ENCODE measurements at regions not wholly inside any gene's neighbourhood (a gene's known extent, or its start where the extent isn't known, plus 50 kb on each side); places are given as distances from the start of the nearest gene placed in this dataset.

GRCh38 chr18:77439888-77440287 lies 190.2 kb downstream of the GALR1 start:
- Histone ChIP-seq H3K79me2 (replicated peaks; ENCODE audit: insufficient read depth, low read length) (no peaks in the 10 kb centered on the region), H3F3A (ENCODE audit: insufficient read depth, low read length, poor library complexity, severe bottlenecking) (no peaks in the 10 kb centered on the region), H3K27me3 (ENCODE audit: insufficient read depth, low read depth, low read length) (no peaks in the 10 kb centered on the region), H3K9me3 (ENCODE audit: low read length) (no peaks in the 10 kb centered on the region), H2AFZ (ENCODE audit: low read depth, low read length) (no peak overlapping the region), H3K4me3 (ENCODE audit: low read length) (no peak overlapping the region), H3K9me2 (ENCODE audit: insufficient read depth, low read length) (no peaks in the 10 kb centered on the region), H3K36me3 (ENCODE audit: insufficient read depth, low read length) (no peaks in the 10 kb centered on the region), H4K20me1 (ENCODE audit: insufficient read depth) (no peaks in the 10 kb centered on the region), H3K4me2 (ENCODE audit: low read length) (no peak overlapping the region), H3K9ac (ENCODE audit: low read length) (no peak overlapping the region), H3K27ac (ENCODE audit: low read length) (no peak overlapping the region)
- TF ChIP-seq RAD21 (conservative IDR thresholded peaks at IDR 0.05) (no peak), SMC3 (conservative IDR thresholded peaks at IDR 0.05; ENCODE audit: poor library complexity) (no peak), EZH2 (IDR thresholded peaks at IDR 0.05; ENCODE audit: borderline replicate concordance, insufficient read depth, low read length, poor library complexity, severe bottlenecking) (no peak), EP300 (conservative IDR thresholded peaks at IDR 0.05; ENCODE audit: poor library complexity, severe bottlenecking) (no peak), POLR2AphosphoS5 (IDR thresholded peaks at IDR 0.05) (no peak), TAF1 (IDR thresholded peaks at IDR 0.05; ENCODE audit: low read depth) (no peak), MXI1 (conservative IDR thresholded peaks at IDR 0.05; ENCODE audit: poor library complexity, severe bottlenecking) (no peak)
- TF ChIP-seq, protein P1, sequence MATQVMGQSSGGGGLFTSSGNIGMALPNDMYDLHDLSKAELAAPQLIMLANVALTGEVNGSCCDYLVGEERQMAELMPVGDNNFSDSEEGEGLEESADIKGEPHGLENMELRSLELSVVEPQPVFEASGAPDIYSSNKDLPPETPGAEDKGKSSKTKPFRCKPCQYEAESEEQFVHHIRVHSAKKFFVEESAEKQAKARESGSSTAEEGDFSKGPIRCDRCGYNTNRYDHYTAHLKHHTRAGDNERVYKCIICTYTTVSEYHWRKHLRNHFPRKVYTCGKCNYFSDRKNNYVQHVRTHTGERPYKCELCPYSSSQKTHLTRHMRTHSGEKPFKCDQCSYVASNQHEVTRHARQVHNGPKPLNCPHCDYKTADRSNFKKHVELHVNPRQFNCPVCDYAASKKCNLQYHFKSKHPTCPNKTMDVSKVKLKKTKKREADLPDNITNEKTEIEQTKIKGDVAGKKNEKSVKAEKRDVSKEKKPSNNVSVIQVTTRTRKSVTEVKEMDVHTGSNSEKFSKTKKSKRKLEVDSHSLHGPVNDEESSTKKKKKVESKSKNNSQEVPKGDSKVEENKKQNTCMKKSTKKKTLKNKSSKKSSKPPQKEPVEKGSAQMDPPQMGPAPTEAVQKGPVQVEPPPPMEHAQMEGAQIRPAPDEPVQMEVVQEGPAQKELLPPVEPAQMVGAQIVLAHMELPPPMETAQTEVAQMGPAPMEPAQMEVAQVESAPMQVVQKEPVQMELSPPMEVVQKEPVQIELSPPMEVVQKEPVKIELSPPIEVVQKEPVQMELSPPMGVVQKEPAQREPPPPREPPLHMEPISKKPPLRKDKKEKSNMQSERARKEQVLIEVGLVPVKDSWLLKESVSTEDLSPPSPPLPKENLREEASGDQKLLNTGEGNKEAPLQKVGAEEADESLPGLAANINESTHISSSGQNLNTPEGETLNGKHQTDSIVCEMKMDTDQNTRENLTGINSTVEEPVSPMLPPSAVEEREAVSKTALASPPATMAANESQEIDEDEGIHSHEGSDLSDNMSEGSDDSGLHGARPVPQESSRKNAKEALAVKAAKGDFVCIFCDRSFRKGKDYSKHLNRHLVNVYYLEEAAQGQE (IDR thresholded peaks at IDR 0.05; ENCODE audit: borderline replicate concordance) = no peak
- TF ChIP-seq, protein P2, sequence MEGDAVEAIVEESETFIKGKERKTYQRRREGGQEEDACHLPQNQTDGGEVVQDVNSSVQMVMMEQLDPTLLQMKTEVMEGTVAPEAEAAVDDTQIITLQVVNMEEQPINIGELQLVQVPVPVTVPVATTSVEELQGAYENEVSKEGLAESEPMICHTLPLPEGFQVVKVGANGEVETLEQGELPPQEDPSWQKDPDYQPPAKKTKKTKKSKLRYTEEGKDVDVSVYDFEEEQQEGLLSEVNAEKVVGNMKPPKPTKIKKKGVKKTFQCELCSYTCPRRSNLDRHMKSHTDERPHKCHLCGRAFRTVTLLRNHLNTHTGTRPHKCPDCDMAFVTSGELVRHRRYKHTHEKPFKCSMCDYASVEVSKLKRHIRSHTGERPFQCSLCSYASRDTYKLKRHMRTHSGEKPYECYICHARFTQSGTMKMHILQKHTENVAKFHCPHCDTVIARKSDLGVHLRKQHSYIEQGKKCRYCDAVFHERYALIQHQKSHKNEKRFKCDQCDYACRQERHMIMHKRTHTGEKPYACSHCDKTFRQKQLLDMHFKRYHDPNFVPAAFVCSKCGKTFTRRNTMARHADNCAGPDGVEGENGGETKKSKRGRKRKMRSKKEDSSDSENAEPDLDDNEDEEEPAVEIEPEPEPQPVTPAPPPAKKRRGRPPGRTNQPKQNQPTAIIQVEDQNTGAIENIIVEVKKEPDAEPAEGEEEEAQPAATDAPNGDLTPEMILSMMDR (IDR thresholded peaks at IDR 0.05; ENCODE audit: poor library complexity, severe bottlenecking) = no peak

DNA sequence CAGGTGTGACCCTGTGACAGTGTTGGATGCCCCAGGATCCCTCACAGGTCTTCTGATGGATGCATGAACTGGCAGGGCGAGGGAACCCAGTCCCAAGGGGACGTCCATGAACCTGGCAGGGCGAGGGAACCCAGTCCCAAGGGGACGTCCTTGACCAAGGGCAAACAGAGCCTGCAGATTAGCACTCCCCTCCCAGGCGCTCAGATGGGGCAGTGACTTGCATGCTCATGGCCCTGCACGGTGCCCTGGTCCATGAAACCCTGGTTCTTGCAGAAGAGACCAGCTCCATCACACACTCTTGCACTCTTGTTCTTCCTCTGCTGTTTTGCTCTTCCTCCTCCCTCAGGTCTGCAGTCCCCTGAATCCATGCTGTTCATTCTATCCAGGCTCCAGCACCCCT lies 192.7 kb downstream of the GALR1 start:
- Histone ChIP-seq H3K27ac (ENCODE audit: low read length) (no peak overlapping the region), H3K9ac (ENCODE audit: low read length) (no peak overlapping the region), H2AFZ (ENCODE audit: low read depth, low read length) (no peak overlapping the region), H3K4me3 (ENCODE audit: low read length) (no peak overlapping the region), H3K36me3 (ENCODE audit: insufficient read depth, low read length) (no peaks in the 10 kb centered on the region), H3F3A (ENCODE audit: insufficient read depth, low read length, poor library complexity, severe bottlenecking) (no peaks in the 10 kb centered on the region), H3K9me3 (ENCODE audit: low read length) (no peaks in the 10 kb centered on the region), H3K9me2 (ENCODE audit: insufficient read depth, low read length) (no peaks in the 10 kb centered on the region), H3K4me2 (ENCODE audit: low read length) (no peak overlapping the region), H4K20me1 (ENCODE audit: insufficient read depth) (no peaks in the 10 kb centered on the region), H3K27me3 (ENCODE audit: insufficient read depth, low read depth, low read length) (no peaks in the 10 kb centered on the region), H3K79me2 (replicated peaks; ENCODE audit: insufficient read depth, low read length) (no peaks in the 10 kb centered on the region)
- no peak for TF ChIP-seq POLR2AphosphoS5 (IDR thresholded peaks at IDR 0.05)
- TF ChIP-seq EP300 (conservative IDR thresholded peaks at IDR 0.05; ENCODE audit: poor library complexity, severe bottlenecking) = no peak
- TF ChIP-seq, protein P2 (IDR thresholded peaks at IDR 0.05; ENCODE audit: poor library complexity, severe bottlenecking) = no peak
- TF ChIP-seq MXI1 (conservative IDR thresholded peaks at IDR 0.05; ENCODE audit: poor library complexity, severe bottlenecking) = no peak
- TF ChIP-seq, protein P1 (IDR thresholded peaks at IDR 0.05; ENCODE audit: borderline replicate concordance) = no peak
- TF ChIP-seq EZH2 (IDR thresholded peaks at IDR 0.05; ENCODE audit: borderline replicate concordance, insufficient read depth, low read length, poor library complexity, severe bottlenecking) = no peak
- no peak for TF ChIP-seq SMC3 (conservative IDR thresholded peaks at IDR 0.05; ENCODE audit: poor library complexity)
- TF ChIP-seq TAF1 (IDR thresholded peaks at IDR 0.05; ENCODE audit: low read depth) = no peak
- TF ChIP-seq RAD21 (conservative IDR thresholded peaks at IDR 0.05) = no peak
